ENCODE measurements at regions not wholly inside any gene's neighbourhood (a gene's known extent, or its start where the extent isn't known, plus 50 kb on each side); places are given as distances from the start of the nearest gene placed in this dataset.
"Not testable (repeated sequence)": the region's sequence is repeated elsewhere in the genome, so short reads cannot be mapped to it uniquely, and the experiment has no call there.

DNA sequence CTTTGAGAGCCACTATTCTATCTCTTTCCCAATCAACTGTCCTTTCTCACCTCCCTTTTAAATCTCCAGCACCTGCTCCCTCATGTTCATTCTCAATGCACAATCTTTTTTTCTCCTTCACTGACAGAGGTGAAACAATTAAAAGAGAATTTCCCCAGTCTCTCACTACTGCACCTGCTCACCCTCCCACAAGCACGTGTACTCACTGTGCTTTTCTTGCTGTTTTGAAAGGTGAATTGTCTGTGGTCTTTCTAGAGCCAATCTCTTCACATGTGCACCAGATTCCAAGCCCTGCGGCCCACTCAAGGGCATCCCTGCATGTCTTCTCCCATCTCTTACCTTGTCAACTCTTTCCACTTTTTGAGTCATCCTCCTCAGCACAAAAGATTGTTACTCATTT is 95.8 kb downstream of the SPDYE17 start:
- not testable (repeated sequence) for ATAC-seq; H3K9me3 Mint-ChIP-seq; DNase-seq (ENCODE audit: low spot score); H3K4me3 Mint-ChIP-seq; H3K36me3 Mint-ChIP-seq; H3K4me1 Mint-ChIP-seq (ENCODE audit: low read depth in 2 of 2); H3K27ac Mint-ChIP-seq
- H3K27me3 Mint-ChIP-seq = peaks cover 16 to 26% of the 10 kb centered on the region in 2 donors

DNA sequence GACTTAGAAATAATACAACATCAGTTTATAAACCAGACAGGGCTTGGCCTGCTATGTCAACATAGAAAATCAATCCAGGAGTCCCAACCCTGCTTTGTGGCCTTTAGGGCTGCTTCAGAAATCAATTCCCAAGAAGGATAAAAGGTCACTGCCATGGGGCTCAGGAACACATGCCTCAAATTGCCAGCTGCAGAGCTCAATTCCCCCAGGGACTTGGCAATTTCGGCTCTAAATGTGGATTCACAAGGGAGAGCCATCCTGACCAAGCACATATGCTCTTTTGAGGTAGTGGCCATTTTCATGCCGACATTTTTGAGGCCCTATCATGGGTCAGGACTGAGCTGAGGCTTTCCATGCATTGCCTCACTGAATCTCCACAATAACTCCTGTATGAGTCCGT is 97.5 kb downstream of the SPDYE17 start:
- not testable (repeated sequence) for DNase-seq (ENCODE audit: low spot score); ATAC-seq; H3K27ac Mint-ChIP-seq; H3K9me3 Mint-ChIP-seq; H3K4me1 Mint-ChIP-seq (ENCODE audit: low read depth in 2 of 2); H3K4me3 Mint-ChIP-seq; H3K36me3 Mint-ChIP-seq
- H3K27me3 Mint-ChIP-seq = peaks cover 14 to 24% of the 10 kb centered on the region in 2 donors

DNA sequence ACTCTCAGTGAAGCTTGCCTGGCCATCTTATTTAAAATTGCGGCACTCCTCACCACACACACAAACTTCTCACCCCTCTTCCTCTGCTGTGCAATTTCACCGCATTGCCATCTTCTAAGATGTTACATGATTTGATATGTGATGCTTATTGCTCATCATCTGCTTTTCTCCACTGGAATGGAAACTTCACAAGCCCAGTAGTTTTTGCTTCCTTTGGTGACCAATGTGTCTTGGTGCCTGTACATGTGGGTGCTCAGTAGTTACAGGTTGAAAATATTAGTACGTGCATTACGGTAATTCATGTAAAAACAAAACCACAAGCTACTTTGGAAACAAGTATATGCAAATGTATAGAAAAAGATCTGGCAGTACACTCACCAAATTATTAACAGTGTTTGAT is 99.2 kb downstream of the SPDYE17 start:
- H3K27me3 Mint-ChIP-seq = peaks cover 19 to 27% of the 10 kb centered on the region in 2 donors
- H3K27ac Mint-ChIP-seq = not testable (repeated sequence)
- peak overlapping the region; percentile 36 for H3K4me3 Mint-ChIP-seq

DNA sequence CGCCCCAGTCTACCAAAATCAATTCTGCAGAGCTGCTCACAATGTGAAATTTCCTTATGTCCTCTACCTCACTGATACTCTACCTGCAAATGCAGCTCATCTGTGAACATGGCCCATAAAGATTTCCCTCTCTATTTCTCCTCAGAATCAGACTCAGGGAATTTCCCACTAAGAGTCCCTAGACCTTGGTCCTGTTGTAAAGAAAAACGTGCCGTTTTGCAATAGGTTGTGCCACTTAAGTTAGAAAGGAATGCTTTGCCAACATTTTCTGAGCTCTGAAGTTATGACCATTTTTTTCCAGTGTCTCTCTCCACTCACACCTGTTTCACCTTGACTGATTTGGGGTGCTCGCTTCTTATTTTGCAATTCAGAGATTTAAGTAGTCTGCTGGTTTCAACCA is 100.7 kb downstream of the SPDYE17 start:
- H3K27ac Mint-ChIP-seq; H3K9me3 Mint-ChIP-seq; DNase-seq (ENCODE audit: low spot score); H3K4me1 Mint-ChIP-seq (ENCODE audit: low read depth in 2 of 2); H3K36me3 Mint-ChIP-seq; ATAC-seq; H3K4me3 Mint-ChIP-seq: not testable (repeated sequence)
- peaks cover 13 to 20% of the 10 kb centered on the region in 2 donors for H3K27me3 Mint-ChIP-seq

More for the DNA sequence above, 99.2 kb downstream of the SPDYE17 start:
- not testable (repeated sequence) for H3K36me3 Mint-ChIP-seq; H3K9me3 Mint-ChIP-seq; DNase-seq (ENCODE audit: low spot score); H3K4me1 Mint-ChIP-seq (ENCODE audit: low read depth in 2 of 2)
- peak in 1 of 2 donors; percentile 73 for ATAC-seq

DNA sequence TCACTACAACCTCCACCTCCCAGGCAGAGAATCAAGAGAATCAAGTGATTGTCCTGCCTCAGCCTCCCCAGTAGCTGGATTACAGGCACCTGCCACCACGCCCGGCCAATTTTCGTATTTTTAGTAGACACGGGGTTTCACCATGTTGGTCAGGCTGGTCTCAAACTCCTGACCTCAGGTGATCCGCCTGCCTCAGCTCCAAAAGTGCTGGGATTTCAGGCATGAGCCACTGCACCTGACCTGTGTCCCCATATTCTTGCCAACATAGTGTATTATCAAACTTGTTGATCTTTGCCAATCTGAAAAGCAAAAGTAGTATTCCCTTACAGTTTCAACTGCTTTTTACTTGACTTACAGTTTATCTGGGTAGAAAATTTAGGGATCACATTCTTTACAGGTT is 101.7 kb downstream of the SPDYE17 start:
- H3K4me1 Mint-ChIP-seq (ENCODE audit: low read depth in 2 of 2); H3K4me3 Mint-ChIP-seq; H3K9me3 Mint-ChIP-seq; ATAC-seq; DNase-seq (ENCODE audit: low spot score); H3K27ac Mint-ChIP-seq; H3K36me3 Mint-ChIP-seq: not testable (repeated sequence)
- peaks cover 10 to 20% of the 10 kb centered on the region in 2 donors for H3K27me3 Mint-ChIP-seq

DNA sequence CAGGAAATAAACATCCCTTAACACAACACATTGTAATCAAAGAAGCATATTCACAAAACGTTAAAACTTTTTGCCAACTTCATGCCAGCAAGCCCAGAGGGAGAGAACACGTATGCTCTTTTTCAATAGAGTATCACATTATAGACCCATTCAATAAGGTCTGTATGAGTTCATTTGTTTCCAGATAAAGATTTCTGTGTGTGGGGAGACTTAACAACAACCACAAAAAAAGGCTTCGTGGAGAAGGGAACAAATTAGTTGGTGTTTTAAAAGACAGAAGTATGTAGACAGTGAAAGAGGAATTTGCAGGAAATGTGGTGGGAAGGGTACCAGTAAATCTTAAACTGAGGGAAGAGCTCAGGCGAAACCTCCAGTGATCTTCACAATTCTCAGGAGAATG is 103.4 kb downstream of the SPDYE17 start:
- H3K9me3 Mint-ChIP-seq; DNase-seq (ENCODE audit: low spot score); H3K27ac Mint-ChIP-seq; ATAC-seq; H3K4me1 Mint-ChIP-seq (ENCODE audit: low read depth in 2 of 2); H3K36me3 Mint-ChIP-seq; H3K4me3 Mint-ChIP-seq: not testable (repeated sequence)
- peaks cover 14 to 20% of the 10 kb centered on the region in 2 donors for H3K27me3 Mint-ChIP-seq

DNA sequence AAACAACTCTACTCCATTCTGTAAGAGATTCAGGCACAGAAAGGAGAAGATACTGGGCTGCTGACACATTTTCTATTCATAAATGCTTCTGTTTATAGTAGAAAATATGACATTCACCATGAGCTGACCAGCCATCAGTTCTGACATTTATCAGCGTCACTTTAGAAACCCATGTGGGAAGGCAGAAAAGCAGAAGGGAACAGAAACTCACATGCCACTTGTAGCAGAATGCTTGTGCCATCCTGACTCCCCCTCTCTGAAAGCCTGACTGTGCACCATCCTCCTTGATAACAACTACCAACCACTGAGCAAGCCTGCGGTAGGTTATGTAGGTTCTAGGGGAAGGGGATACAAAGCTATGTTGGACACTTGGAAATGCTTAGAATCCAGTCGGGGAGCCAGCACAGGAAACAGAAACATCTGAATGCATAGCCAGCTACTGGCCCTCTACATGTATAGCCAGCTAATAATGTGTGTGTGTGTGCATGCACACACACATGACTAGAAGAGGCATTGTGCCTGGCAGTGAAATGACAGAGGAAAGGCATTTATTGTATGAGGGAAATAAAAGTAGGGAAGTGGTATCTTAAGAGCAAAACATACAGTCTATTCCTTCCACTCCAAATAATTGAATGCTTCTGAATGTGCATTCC is 104.3 kb downstream of the SPDYE17 start:
- not testable (repeated sequence) for H3K27ac Mint-ChIP-seq; ATAC-seq; H3K36me3 Mint-ChIP-seq; H3K4me3 Mint-ChIP-seq; H3K4me1 Mint-ChIP-seq (ENCODE audit: low read depth in 2 of 2); DNase-seq (ENCODE audit: low spot score); H3K9me3 Mint-ChIP-seq
- peaks cover 12 to 18% of the 10 kb centered on the region in 2 donors for H3K27me3 Mint-ChIP-seq

DNA sequence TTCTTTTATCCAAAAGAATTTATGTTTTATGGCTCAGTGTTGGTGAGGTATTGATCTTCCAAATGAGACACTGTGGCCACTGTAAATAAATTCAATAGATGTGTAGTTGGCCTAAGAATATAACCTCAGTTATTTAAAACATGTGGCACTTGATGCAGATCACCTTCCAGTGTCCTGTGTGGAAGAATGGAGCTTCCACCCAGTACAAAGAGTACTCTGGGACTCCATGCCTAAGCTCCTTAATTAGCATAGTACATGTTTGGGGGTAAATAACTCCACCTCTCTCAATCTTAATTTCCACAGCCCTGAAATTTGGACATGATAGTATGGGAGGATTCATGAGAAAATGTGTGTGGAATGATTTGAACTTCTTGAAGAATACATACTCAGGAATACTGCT is 105.7 kb downstream of the SPDYE17 start:
- ATAC-seq; H3K4me3 Mint-ChIP-seq; H3K36me3 Mint-ChIP-seq; H3K4me1 Mint-ChIP-seq (ENCODE audit: low read depth in 2 of 2); DNase-seq (ENCODE audit: low spot score); H3K9me3 Mint-ChIP-seq; H3K27ac Mint-ChIP-seq: not testable (repeated sequence)
- peaks cover 17 to 18% of the 10 kb centered on the region in 2 donors for H3K27me3 Mint-ChIP-seq

DNA sequence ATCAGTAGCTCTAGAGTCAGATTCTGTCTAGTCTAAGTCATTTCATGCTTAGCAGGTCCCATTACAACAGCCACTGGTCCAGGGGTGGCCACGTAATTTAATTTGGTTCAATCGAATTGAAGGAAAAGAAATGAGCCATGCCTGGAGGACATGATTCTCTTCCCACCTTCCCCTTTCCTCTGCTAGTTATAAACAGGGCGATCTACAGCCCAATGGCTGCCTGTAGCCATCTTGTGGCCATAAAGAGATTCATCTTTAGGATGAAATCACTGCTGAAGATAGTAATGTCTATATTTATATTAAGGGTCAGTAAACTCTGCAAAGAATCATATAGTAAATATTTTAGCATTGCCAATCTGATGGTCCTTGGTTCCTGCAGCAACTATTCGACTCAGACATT is 107.4 kb downstream of the SPDYE17 start:
- ATAC-seq; H3K9me3 Mint-ChIP-seq; H3K36me3 Mint-ChIP-seq; H3K4me3 Mint-ChIP-seq; H3K27ac Mint-ChIP-seq; DNase-seq (ENCODE audit: low spot score); H3K4me1 Mint-ChIP-seq (ENCODE audit: low read depth in 2 of 2): not testable (repeated sequence)
- peaks cover 19 to 22% of the 10 kb centered on the region in 2 donors for H3K27me3 Mint-ChIP-seq

DNA sequence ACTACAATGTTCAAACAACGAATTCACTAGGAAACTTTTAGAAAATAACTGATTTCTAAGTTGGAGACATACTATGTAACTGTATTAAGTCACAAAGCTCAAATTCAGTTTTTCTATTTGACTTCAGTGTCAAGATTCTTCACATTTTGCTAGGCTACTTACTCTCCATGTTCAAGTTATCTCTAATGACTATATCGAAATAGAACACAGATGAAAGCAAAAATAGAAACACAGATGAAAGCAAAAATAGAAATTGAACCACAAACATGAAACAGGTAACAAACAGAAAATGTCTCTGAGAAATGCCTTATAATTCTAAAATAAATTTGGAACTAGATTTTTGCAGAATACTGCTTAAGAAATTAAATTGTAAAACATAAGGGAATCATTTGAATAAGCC is 113.5 kb downstream of the SPDYE17 start:
- not testable (repeated sequence) for H3K27ac Mint-ChIP-seq; H3K36me3 Mint-ChIP-seq; H3K4me3 Mint-ChIP-seq; DNase-seq (ENCODE audit: low spot score); H3K9me3 Mint-ChIP-seq; ATAC-seq; H3K4me1 Mint-ChIP-seq (ENCODE audit: low read depth in 2 of 2)
- peaks cover 7 to 16% of the 10 kb centered on the region in 2 donors for H3K27me3 Mint-ChIP-seq

DNA sequence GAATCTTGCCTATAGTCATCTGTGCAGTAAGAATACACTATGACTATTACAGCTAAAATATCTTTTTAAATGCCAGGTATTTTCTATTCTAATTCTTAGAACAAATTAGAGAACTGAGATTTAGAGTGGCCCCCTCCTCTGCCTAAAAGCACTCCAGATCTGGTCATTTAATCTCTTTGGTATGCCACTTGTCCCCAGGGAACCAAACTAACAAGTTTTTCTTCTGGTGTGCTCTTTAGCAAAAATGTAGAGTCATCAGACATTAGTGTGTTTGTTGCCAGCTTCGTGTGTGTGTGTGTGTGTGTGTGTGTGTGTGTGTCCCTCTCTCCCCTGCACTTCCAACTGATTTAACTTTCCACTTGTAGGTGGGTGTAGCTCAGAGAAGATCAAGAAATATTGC is 117.8 kb downstream of the SPDYE17 start:
- DNase-seq (ENCODE audit: low spot score); H3K36me3 Mint-ChIP-seq; H3K27ac Mint-ChIP-seq; ATAC-seq; H3K9me3 Mint-ChIP-seq; H3K27me3 Mint-ChIP-seq; H3K4me1 Mint-ChIP-seq (ENCODE audit: low read depth in 2 of 2); H3K4me3 Mint-ChIP-seq: not testable (repeated sequence)

DNA sequence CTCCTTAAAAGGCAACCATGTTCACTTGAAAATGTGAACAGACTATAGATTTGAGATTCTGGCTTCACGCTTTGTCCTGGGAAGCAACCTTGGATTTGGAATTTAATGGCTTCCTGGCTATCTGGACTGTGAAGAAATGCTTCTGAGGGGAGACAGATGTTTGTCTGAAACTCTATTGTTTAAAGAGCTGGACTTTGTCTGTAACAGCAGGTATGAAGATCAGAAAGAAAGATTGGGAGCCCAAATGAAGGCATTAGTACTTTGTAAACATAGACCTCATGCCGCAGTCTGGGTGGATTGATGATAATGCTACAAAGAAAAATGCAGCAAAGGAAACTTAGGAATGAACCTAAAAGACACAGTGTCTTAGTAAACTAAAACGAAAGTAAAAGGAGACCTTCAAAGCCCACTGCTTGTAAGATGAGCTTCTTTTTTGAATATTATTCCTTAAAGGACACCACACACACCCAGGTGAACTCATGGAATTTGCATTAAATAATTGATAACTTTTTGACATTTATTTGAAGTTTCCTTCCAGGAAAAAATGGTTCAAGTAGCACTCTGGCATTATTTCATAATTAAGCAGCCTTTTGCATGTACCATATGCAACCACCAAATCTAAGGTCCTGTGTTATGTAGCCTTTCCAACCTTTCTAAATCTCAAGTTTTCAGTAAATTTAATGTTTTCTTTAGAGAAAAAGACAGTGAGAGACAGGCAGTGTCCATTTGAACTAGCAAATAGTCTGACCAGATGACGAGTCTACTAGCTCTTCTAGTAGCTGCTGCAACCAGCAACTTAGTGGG is 119.9 kb downstream of the SPDYE17 start:
- not testable (repeated sequence) for H3K36me3 Mint-ChIP-seq; ATAC-seq; DNase-seq (ENCODE audit: low spot score); H3K27ac Mint-ChIP-seq; H3K4me1 Mint-ChIP-seq (ENCODE audit: low read depth in 2 of 2); H3K27me3 Mint-ChIP-seq; H3K9me3 Mint-ChIP-seq
- peak overlapping the region; percentile 38 for H3K4me3 Mint-ChIP-seq

DNA sequence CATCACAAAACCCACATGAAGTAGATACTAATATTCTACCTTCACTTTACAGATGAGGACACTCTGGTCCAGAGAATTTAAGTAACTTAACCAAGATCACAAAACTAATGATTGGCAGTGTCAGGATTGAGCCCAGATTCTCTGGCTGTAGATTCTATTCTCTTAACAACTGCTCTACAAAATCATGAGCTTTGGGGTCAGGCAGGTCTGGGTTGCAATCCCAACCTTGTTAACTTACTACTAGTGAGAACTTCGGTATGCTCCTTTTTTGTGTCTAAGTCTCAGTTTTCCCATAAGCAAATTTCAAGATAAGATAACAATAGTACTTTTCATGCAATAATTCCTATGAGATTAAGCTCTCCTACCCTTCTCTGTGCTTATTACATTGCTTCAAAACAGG is 127.5 kb downstream of the SPDYE17 start:
- H3K4me3 Mint-ChIP-seq; DNase-seq (ENCODE audit: low spot score); ATAC-seq; H3K36me3 Mint-ChIP-seq; H3K9me3 Mint-ChIP-seq; H3K4me1 Mint-ChIP-seq (ENCODE audit: low read depth in 2 of 2); H3K27ac Mint-ChIP-seq: not testable (repeated sequence)
- H3K27me3 Mint-ChIP-seq = peaks cover 5 to 25% of the 10 kb centered on the region in 2 donors

DNA sequence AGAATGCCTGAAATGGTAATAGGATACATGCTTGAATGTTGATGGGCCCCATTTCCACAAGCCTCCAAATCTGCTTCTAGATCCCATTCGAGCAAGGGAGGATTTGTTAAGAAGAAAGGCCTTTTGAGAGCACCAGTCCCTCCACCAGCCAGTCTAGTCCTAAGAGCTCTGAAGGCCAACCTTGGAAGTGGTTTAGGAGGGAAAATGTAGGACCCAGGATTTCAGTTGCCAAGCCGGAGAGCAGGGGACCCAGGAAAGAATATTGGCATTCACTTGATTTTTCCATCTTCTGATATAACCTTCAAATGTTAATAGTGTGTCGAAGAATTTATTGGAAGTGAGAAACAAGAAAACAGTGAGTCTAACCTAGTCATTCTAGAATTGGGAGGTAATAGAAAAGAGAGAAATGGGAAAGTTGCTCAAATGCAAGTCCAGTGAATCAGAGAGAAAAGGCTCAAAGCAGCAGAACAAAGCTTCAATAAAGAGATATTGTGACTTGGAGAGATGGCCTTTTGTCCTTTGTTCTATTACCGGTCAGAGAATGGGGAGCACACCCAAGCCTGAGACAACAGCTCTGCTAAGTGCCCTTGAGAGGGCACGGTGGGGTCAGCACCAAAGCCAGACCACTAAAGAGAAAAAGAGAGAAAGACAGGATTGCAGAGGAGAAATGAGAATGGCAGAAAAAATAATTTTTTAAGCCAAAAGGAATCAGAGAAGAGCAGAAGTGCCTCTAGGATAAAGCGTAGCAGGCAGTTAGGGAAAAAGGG is 130.0 kb downstream of the SPDYE17 start:
- H3K27ac Mint-ChIP-seq; H3K36me3 Mint-ChIP-seq; ATAC-seq; H3K9me3 Mint-ChIP-seq; H3K4me3 Mint-ChIP-seq; DNase-seq (ENCODE audit: low spot score); H3K4me1 Mint-ChIP-seq (ENCODE audit: low read depth in 2 of 2): not testable (repeated sequence)
- peaks cover 5 to 25% of the 10 kb centered on the region in 2 donors for H3K27me3 Mint-ChIP-seq

Data from natural killer cell treated with Interleukin-12 subunit alpha and Interleukin-12 subunit beta and Interleukin-15 and Interleukin-18, amount 100 ng/mL, for 72 hours (primary cell).